Spleen (tissue), 11 donors: ENCODE measurements at regions not wholly inside any gene's neighbourhood (a gene's known extent, or its start where the extent isn't known, plus 50 kb on each side); places are given as distances from the start of the nearest gene placed in this dataset.

Experiments
- DNase-seq: peaks from one replicate; pipeline ENCODE4 v3.0.0-alpha.2; 2020
- H3K27ac ChIP-seq, 8 donors: fragments of 200-600 bp; sonication (generic) in 7 of 8; 1 replicate in 4 of 8; 2 replicates in 4 of 8; pipeline versions ENCODE4 v1.5.0 to v1.8.0; 2016 to 2021; ENCODE audit warnings: inconsistent platforms in 4 of 8, mild to moderate bottlenecking in 4 of 8, moderate library complexity in 1 of 8
- H3K27me3 ChIP-seq, 7 donors: fragments of 200-600 bp; sonication (generic) in 6 of 7; replicated peaks in 1 of 7; 1 replicate in 4 of 7; 2 replicates in 3 of 7; pipeline versions ENCODE4 v1.5.0 to v1.8.0; 2016 to 2021; ENCODE audit warnings: inconsistent platforms in 3 of 7, mild to moderate bottlenecking in 1 of 7
- H3K36me3 ChIP-seq, 6 donors: fragments of 200-600 bp; sonication (generic) in 5 of 6; 1 replicate in 4 of 6; 2 replicates in 2 of 6; pipeline versions ENCODE4 v1.5.0 to v1.8.0; 2016 to 2021; ENCODE audit warnings: inconsistent platforms in 2 of 6
- H3K4me1 ChIP-seq, 6 donors: fragments of 200-600 bp; sonication (generic) in 5 of 6; 1 replicate in 3 of 6; 2 replicates in 3 of 6; pipeline versions ENCODE4 v1.5.0 to v1.8.0; 2016 to 2021; ENCODE audit warnings: inconsistent platforms in 3 of 6
- H3K4me3 ChIP-seq, 8 donors: fragments of 200-600 bp; sonication (generic) in 7 of 8; 1 replicate in 4 of 8; 2 replicates in 4 of 8; pipeline versions ENCODE4 v1.5.0 to v1.8.0; 2016 to 2021; ENCODE audit warnings: inconsistent platforms in 4 of 8, mild to moderate bottlenecking in 4 of 8, moderate library complexity in 2 of 8
- H3K9me3 ChIP-seq, 8 donors: fragments of 200-600 bp; sonication (generic) in 7 of 8; 1 replicate in 4 of 8; 2 replicates in 4 of 8; pipeline versions ENCODE4 v1.5.0 to v1.8.0; 2016 to 2021; ENCODE audit warnings: inconsistent platforms in 4 of 8
- POLR2A ChIP-seq, 3 donors: fragments of 450-650 bp; IDR thresholded peaks; one replicate each; pipeline ENCODE4 v1.5.1; 2017; ENCODE audit warnings: antibody characterized with exemption in 3 of 3, mild to moderate bottlenecking in 1 of 3
- POLR2AphosphoS5 ChIP-seq, 3 donors: sonication (generic); formaldehyde crosslinking; IDR thresholded peaks; one replicate each; pipeline ENCODE4 v1.5.1; 2017; ENCODE audit warnings: antibody characterized with exemption in 3 of 3
- WGBS, 5 donors: extraction: QIAGEN DNeasy Blood & Tissue Kit in 3 of 5; methylation state at CpG; one replicate each; pipeline versions ENCODE4 v1.1.5 to v1.1.7; 2013 to 2018; 5-methylcytosine and 5-hydroxymethylcytosine counted together
- intact Hi-C: fragments of 100-400 bp; cut with DNase I; formaldehyde crosslinking; loops from one replicate; pipeline ENCODE4 v1.15.0; 2023; ENCODE audit warnings: low total_unique reads
- TF ChIP-seq, protein P1 (sequence below), 11 experiments: fragments of 200-600 bp in 7 of 11; fragments of 450-650 bp in 4 of 11; sonication (generic) in 4 of 11; IDR thresholded peaks in 8 of 11; conservative IDR thresholded peaks in 3 of 11; 1 replicate in 7 of 11; 2 replicates in 4 of 11; pipeline versions ENCODE4 v1.4.0 to v1.8.0; 2016 to 2021; ENCODE audit warnings: antibody characterized with exemption in 11 of 11, inconsistent platforms in 4 of 11, mild to moderate bottlenecking in 1 of 11
- donor health status: healthy with polysubstance abuse.
- donor health status: DM: no; HTN: no; CAD: no; lungs with moderate emphysema.
- donor health status: DM: no; HTN: no; CAD: no.
- donor health status: Bipolar disorder and iron deficiency.
- donor health status: healthy.
- donor health status: DM: no; HTN: no; CAD: no.
- donor health status: DM: yes; HTN: yes; CAD: no.

DNA sequence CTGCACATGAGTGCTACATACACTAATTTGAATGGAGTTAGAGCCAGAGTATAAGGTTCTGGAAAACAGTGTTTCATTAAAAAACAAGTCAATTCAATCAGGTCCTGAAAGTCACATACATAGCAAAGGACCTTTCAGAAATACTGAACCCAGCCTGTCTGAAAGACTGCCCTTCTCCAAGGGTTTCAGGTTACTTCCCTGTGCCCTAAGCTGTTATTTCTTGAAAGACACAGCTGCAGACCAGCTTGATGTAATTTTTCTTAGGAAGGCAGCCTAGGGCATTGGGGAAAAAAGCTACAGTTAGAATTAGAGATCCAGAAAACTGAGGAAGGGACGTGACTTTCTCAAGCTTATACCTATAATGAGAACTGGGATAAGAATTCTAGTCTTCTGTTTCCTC, 155.9 kb upstream of the MAOA start:
- Histone ChIP-seq H3K4me1 (no peaks in the 10 kb centered on the region), H3K27me3 (no peaks in the 10 kb centered on the region), H3K4me3 (no peak overlapping the region), H3K9me3 (no peaks in the 10 kb centered on the region), H3K27ac (no peak overlapping the region), H3K36me3 (no peaks in the 10 kb centered on the region)
- intact Hi-C loops: no loop called here
- WGBS, 5 donors: 74 to 94% (median 82%) methylated on average over 1 of the region's 1 CpG
- TF ChIP-seq POLR2A (IDR thresholded peaks at IDR 0.05) (no peak), POLR2AphosphoS5 (IDR thresholded peaks at IDR 0.05) (no peak)
- TF ChIP-seq, protein P1, sequence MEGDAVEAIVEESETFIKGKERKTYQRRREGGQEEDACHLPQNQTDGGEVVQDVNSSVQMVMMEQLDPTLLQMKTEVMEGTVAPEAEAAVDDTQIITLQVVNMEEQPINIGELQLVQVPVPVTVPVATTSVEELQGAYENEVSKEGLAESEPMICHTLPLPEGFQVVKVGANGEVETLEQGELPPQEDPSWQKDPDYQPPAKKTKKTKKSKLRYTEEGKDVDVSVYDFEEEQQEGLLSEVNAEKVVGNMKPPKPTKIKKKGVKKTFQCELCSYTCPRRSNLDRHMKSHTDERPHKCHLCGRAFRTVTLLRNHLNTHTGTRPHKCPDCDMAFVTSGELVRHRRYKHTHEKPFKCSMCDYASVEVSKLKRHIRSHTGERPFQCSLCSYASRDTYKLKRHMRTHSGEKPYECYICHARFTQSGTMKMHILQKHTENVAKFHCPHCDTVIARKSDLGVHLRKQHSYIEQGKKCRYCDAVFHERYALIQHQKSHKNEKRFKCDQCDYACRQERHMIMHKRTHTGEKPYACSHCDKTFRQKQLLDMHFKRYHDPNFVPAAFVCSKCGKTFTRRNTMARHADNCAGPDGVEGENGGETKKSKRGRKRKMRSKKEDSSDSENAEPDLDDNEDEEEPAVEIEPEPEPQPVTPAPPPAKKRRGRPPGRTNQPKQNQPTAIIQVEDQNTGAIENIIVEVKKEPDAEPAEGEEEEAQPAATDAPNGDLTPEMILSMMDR (IDR thresholded peaks at IDR 0.05 in 8 of 11, conservative IDR thresholded peaks at IDR 0.05 in 3 of 11): no peak
- no peak for DNase-seq

DNA sequence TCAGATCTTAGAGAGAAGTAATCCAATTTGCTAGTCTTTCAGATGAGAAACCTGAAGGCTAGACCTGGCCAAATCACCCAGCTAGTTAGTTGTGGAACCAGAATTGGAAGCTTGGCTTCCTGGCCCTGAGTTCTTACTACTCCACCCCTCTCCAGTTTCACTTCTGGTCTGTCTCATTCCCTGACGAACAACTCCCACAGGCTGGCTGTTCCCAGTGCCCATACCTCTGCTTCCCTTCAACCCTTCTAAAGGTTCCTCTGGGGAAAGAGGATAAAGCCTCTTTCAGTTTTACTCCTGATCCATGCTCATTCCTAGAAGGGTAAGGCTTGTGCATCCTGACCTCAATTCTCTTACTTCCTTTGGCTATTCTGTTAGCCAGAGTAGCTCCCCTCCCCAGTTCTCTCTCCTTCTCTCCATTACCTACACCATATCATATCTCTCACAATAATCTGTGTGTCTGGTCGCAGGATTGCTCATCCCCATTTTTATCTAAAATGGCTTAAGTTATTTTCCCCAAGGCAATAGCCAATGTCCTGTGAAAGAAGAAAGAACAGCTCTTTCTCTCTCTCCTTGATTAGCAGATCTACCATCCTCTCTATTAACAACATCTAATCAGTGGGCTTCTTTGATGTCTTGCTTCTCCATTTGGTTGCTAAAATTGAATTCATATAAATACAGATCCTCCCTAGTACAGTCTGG, 155.0 kb upstream of the MAOA start:
- no peak for DNase-seq
- no peaks in the 10 kb centered on the region for H3K9me3 ChIP-seq
- H3K27ac ChIP-seq: no peak overlapping the region
- H3K4me1 ChIP-seq: no peaks in the 10 kb centered on the region
- H3K27me3 ChIP-seq: no peaks in the 10 kb centered on the region
- H3K4me3 ChIP-seq: no peak overlapping the region
- intact Hi-C loops: no loop called here
- 48 to 82% (median 67%) methylated on average over 2 of the region's 2 CpGs for WGBS, 5 donors
- H3K36me3 ChIP-seq: no peaks in the 10 kb centered on the region
- TF ChIP-seq POLR2A (IDR thresholded peaks at IDR 0.05) (no peak), POLR2AphosphoS5 (IDR thresholded peaks at IDR 0.05) (no peak)
- TF ChIP-seq, protein P1 (IDR thresholded peaks at IDR 0.05 in 8 of 11, conservative IDR thresholded peaks at IDR 0.05 in 3 of 11): no peak

DNA sequence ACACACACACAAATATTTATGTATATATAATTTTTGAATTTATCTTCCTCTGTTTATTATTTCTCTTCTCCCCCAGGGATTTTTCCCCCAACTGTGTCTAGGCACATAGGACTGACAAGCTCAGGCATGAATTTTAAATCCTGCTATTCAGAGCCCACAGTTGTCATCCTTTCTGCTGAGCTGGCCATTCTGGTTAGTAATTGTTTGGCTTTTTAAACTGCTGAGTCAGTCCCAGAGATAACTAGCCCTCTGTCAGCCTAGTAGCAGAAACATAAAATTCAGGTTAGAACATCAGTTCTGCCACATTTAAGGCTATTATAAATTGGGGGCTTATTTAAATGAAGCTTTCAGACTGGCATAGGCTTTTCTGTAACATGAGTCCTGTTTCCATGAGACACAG, 151.7 kb upstream of the MAOA start:
- Histone ChIP-seq H3K36me3 (no peaks in the 10 kb centered on the region), H3K9me3 (no peaks in the 10 kb centered on the region), H3K4me1 (no peaks in the 10 kb centered on the region), H3K27me3 (peaks cover 0 to 4% (median 0%) of the 10 kb centered on the region in 7 donors), H3K4me3 (no peak overlapping the region), H3K27ac (no peak overlapping the region)
- TF ChIP-seq POLR2AphosphoS5 (IDR thresholded peaks at IDR 0.05): no peak
- no peak for TF ChIP-seq POLR2A (IDR thresholded peaks at IDR 0.05)
- TF ChIP-seq, protein P1 (IDR thresholded peaks at IDR 0.05 in 8 of 11, conservative IDR thresholded peaks at IDR 0.05 in 3 of 11): no peak
- no peak for DNase-seq
- intact Hi-C loops: no loop called here

DNA sequence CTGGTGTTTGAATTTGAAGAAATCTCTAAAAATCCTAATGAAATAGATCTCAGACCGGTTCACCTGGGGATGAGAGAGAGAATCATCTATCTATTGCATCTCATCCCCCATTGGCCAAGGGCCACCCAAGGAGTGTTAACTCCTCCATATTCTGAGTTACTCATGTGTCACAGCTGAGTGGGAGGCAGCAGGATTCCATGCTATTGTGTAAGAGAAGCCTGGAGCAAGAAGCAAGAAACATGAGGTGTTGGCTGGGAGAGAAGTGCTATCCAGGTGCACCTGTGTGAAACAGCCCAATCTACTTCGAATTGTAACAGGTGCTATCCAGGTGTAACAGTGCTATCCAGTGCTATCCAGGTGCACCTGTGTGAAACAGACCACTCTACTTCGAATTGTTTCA, 150.3 kb upstream of the MAOA start:
- no peaks in the 10 kb centered on the region for H3K9me3 ChIP-seq
- DNase-seq: no peak
- no peak overlapping the region for H3K4me3 ChIP-seq
- no peaks in the 10 kb centered on the region for H3K4me1 ChIP-seq
- H3K27ac ChIP-seq: no peak overlapping the region
- 61 to 83% (median 77%) methylated on average over 3 of the region's 3 CpGs for WGBS, 5 donors
- TF ChIP-seq POLR2AphosphoS5 (IDR thresholded peaks at IDR 0.05) (no peak), POLR2A (IDR thresholded peaks at IDR 0.05) (no peak)
- TF ChIP-seq, protein P1 (IDR thresholded peaks at IDR 0.05 in 8 of 11, conservative IDR thresholded peaks at IDR 0.05 in 3 of 11): no peak
- peaks cover 0 to 4% (median 0%) of the 10 kb centered on the region in 7 donors for H3K27me3 ChIP-seq
- H3K36me3 ChIP-seq: no peaks in the 10 kb centered on the region
- intact Hi-C loops: no loop called here
